ENCODE measurements at regions not wholly inside any gene's neighbourhood (a gene's known extent, or its start where the extent isn't known, plus 50 kb on each side); places are given as distances from the start of the nearest gene placed in this dataset.

GRCh38 chr6:126574301-126574700 is 234.4 kb downstream of the CENPW start:
- Histone ChIP-seq H3K14ac (ENCODE audit: insufficient read depth, low read length) (no peak overlapping the region), H3K4me2 (ENCODE audit: insufficient read depth, insufficient read length, low read length) (no peak overlapping the region), H3K9me3 (ENCODE audit: control insufficient read depth, low read depth, low read length) (no peaks in the 10 kb centered on the region), H3T11ph (ENCODE audit: low read length) (no peak overlapping the region), H2BK20ac (ENCODE audit: low read depth, low read length, poor library complexity, severe bottlenecking) (no peak overlapping the region), H3K4me1 (ENCODE audit: insufficient read depth, low read length) (no peaks in the 10 kb centered on the region), H2AFZ (ENCODE audit: low read length) (no peak overlapping the region), H4K8ac (replicated peaks; ENCODE audit: insufficient read length, low read depth, low read length) (no peak overlapping the region), H3K23me2 (ENCODE audit: insufficient read length, low read depth, low read length, poor library complexity, severe bottlenecking) (no peaks in the 10 kb centered on the region), H3K27ac (ENCODE audit: insufficient read length, low read depth, low read length) (no peak overlapping the region), H3K27me3 (ENCODE audit: insufficient read depth, low read length) (no peaks in the 10 kb centered on the region), H4K20me1 (ENCODE audit: control insufficient read depth, insufficient read depth, insufficient read length) (no peaks in the 10 kb centered on the region), H2BK15ac (ENCODE audit: low read depth, low read length) (no peak overlapping the region), H4K91ac (ENCODE audit: insufficient read length, low read depth, low read length) (no peak overlapping the region), H3K9ac (ENCODE audit: extremely low read depth, insufficient read length, low read length) (no peak overlapping the region), H2BK5ac (ENCODE audit: insufficient read length, low read length) (no peak overlapping the region), H4K5ac (ENCODE audit: insufficient read length, low read depth, low read length) (no peak overlapping the region), H2BK12ac (ENCODE audit: insufficient read length, low read depth, low read length) (no peak overlapping the region), H3K79me1 (ENCODE audit: insufficient read depth, low read depth, low read length, poor library complexity, severe bottlenecking) (no peaks in the 10 kb centered on the region), H3K23ac (ENCODE audit: insufficient read length, low read depth, low read length) (no peak overlapping the region), H3K18ac (ENCODE audit: insufficient read length, low read depth, low read length) (no peak overlapping the region), H3K56ac (ENCODE audit: insufficient read length, low read depth, low read length) (no peak overlapping the region), H2BK120ac (ENCODE audit: low read depth, low read length, poor library complexity, severe bottlenecking) (no peak overlapping the region), H3K79me2 (ENCODE audit: insufficient read depth, low read length) (no peaks in the 10 kb centered on the region), H2AK5ac (ENCODE audit: insufficient read length, low read length) (no peak overlapping the region), H3K4ac (ENCODE audit: low read depth, low read length) (no peak overlapping the region)
- TF ChIP-seq CTCF (conservative IDR thresholded peaks at IDR 0.05) = no peak
- no peak overlapping the region for H3K4me3 Mint-ChIP-seq
- no peaks in the 10 kb centered on the region for H3K9me3 Mint-ChIP-seq
- no peaks in the 10 kb centered on the region for H3K4me1 Mint-ChIP-seq
- H3K27me3 Mint-ChIP-seq (ENCODE audit: low read depth) = no peaks in the 10 kb centered on the region
- DNase-seq = no peak
- no CpG with 5 or more reads among the region's 1 CpG for WGBS (ENCODE audit: extremely low coverage, insufficient read length, low lambda C conversion rate)
- no peaks in the 10 kb centered on the region for H3K36me3 Mint-ChIP-seq (ENCODE audit: insufficient read depth in 1 of 3, low read depth in 3 of 3)
- H3K27ac Mint-ChIP-seq = no peak overlapping the region; a peak in 1 of 7 replicates

Data from H9 (cell line).